ENCODE measurements at regions not wholly inside any gene's neighbourhood (a gene's known extent, or its start where the extent isn't known, plus 50 kb on each side); places are given as distances from the start of the nearest gene placed in this dataset.

GRCh38 chr7:81887098-81888090 lies 117.5 kb upstream of the HGF start:
- no peak for TF ChIP-seq REST (IDR thresholded peaks at IDR 0.05; ENCODE audit: insufficient read depth in 1 of 2, low read depth in 2 of 2, low read length in 2 of 2)
- no peak for TF ChIP-seq POLR2AphosphoS5 (IDR thresholded peaks at IDR 0.05; ENCODE audit: low read depth, low read length)
- TF ChIP-seq TAF1 (IDR thresholded peaks at IDR 0.05; ENCODE audit: borderline replicate concordance, insufficient read depth, low read length), result no peak
- no peak for TF ChIP-seq SIN3A (IDR thresholded peaks at IDR 0.05; ENCODE audit: borderline replicate concordance, insufficient read depth, low read length)
- no peak for TF ChIP-seq FOXP2 (optimal IDR thresholded peaks at IDR 0.05; ENCODE audit: borderline replicate concordance, extremely low read depth, extremely low read length, insufficient read depth)

GRCh38 chr7:81886211-81886764 lies 116.4 kb upstream of the HGF start:
- TF ChIP-seq POLR2AphosphoS5 (IDR thresholded peaks at IDR 0.05; ENCODE audit: low read depth, low read length), result no peak
- no peak for TF ChIP-seq TAF1 (IDR thresholded peaks at IDR 0.05; ENCODE audit: borderline replicate concordance, insufficient read depth, low read length)
- TF ChIP-seq REST (IDR thresholded peaks at IDR 0.05; ENCODE audit: insufficient read depth in 1 of 2, low read depth in 2 of 2, low read length in 2 of 2), result no peak
- TF ChIP-seq SIN3A (IDR thresholded peaks at IDR 0.05; ENCODE audit: borderline replicate concordance, insufficient read depth, low read length), result no peak
- no peak for TF ChIP-seq FOXP2 (optimal IDR thresholded peaks at IDR 0.05; ENCODE audit: borderline replicate concordance, extremely low read depth, extremely low read length, insufficient read depth)

- TF ChIP-seq REST (IDR thresholded peaks at IDR 0.05; ENCODE audit: insufficient read depth in 1 of 2, low read depth in 2 of 2, low read length in 2 of 2) (no peak), SIN3A (IDR thresholded peaks at IDR 0.05; ENCODE audit: borderline replicate concordance, insufficient read depth, low read length) (no peak), FOXP2 (optimal IDR thresholded peaks at IDR 0.05; ENCODE audit: borderline replicate concordance, extremely low read depth, extremely low read length, insufficient read depth) (no peak), POLR2AphosphoS5 (IDR thresholded peaks at IDR 0.05; ENCODE audit: low read depth, low read length) (no peak), TAF1 (IDR thresholded peaks at IDR 0.05; ENCODE audit: borderline replicate concordance, insufficient read depth, low read length) (no peak)
Observed at GRCh38 chr7:81884817-81885216, 115.0 kb upstream of the HGF start.

- TF ChIP-seq TAF1 (IDR thresholded peaks at IDR 0.05; ENCODE audit: borderline replicate concordance, insufficient read depth, low read length) (no peak), SIN3A (IDR thresholded peaks at IDR 0.05; ENCODE audit: borderline replicate concordance, insufficient read depth, low read length) (no peak), POLR2AphosphoS5 (IDR thresholded peaks at IDR 0.05; ENCODE audit: low read depth, low read length) (no peak), REST (IDR thresholded peaks at IDR 0.05; ENCODE audit: insufficient read depth in 1 of 2, low read depth in 2 of 2, low read length in 2 of 2) (no peak), FOXP2 (optimal IDR thresholded peaks at IDR 0.05; ENCODE audit: borderline replicate concordance, extremely low read depth, extremely low read length, insufficient read depth) (no peak)
Observed at GRCh38 chr7:81883801-81884393, 114.0 kb upstream of the HGF start.
